SK-N-SH treated with all-trans-retinoic acid at 6 μM for 48 hours (cell line): ENCODE measurements at regions not wholly inside any gene's neighbourhood (a gene's known extent, or its start where the extent isn't known, plus 50 kb on each side); places are given as distances from the start of the nearest gene placed in this dataset.

Source experiments
- ATAC-seq: fragments of 200-7000 bp; cut with Tn5 transposase; 3 replicates; pipeline ENCODE4 v1.9.1; 2020; ENCODE audit warnings: mild to moderate bottlenecking, moderate library complexity
- ARNTL ChIP-seq: fragments of 450-650 bp; formaldehyde crosslinking; IDR thresholded peaks from 2 replicates; pipeline ENCODE4 v1.5.0; 2020; ENCODE audit warnings: low read depth, mild to moderate bottlenecking, moderate library complexity, borderline replicate concordance
- CSDC2 ChIP-seq: fragments of 250-450 bp; sonication (Bioruptor Pico); IDR thresholded peaks from 2 replicates; pipeline ENCODE4 v1.5.0; 2020; ENCODE audit warnings: mild to moderate bottlenecking, moderate library complexity
- ESRRG ChIP-seq: fragments of 250-450 bp; sonication (Bioruptor Pico); IDR thresholded peaks from 2 replicates; pipeline ENCODE4 v1.6.1; 2021; ENCODE audit warnings: mild to moderate bottlenecking
- GLIS3 ChIP-seq: fragments of 250-450 bp; sonication (Bioruptor Pico); IDR thresholded peaks from 2 replicates; pipeline ENCODE4 v1.5.0; 2020; ENCODE audit warnings: mild to moderate bottlenecking, moderate library complexity
- OSR1 ChIP-seq: fragments of 250-450 bp; sonication (Bioruptor Pico); IDR thresholded peaks from 2 replicates; pipeline ENCODE4 v1.8.0; 2022; ENCODE audit warnings: moderate library complexity, mild to moderate bottlenecking, inconsistent platforms
- RARB ChIP-seq: fragments of 250-450 bp; sonication (Bioruptor Pico); IDR thresholded peaks from 2 replicates; pipeline ENCODE4 v1.8.0; 2021; ENCODE audit warnings: mild to moderate bottlenecking, moderate library complexity
- SNAI2 ChIP-seq: fragments of 250-450 bp; sonication (Bioruptor Pico); IDR thresholded peaks from 2 replicates; pipeline ENCODE4 v1.5.0; 2020; ENCODE audit warnings: mild to moderate bottlenecking, moderate library complexity
- TCF4 ChIP-seq: fragments of 250-450 bp; sonication (Bioruptor Pico); IDR thresholded peaks from 2 replicates; pipeline ENCODE4 v1.8.0; 2021; ENCODE audit warnings: mild to moderate bottlenecking, moderate library complexity, borderline replicate concordance
- ZC3H10 ChIP-seq: fragments of 250-450 bp; sonication (Bioruptor Pico); IDR thresholded peaks from 2 replicates; pipeline ENCODE4 v1.5.1; 2021; ENCODE audit warnings: mild to moderate bottlenecking, moderate library complexity
- ZFP3 ChIP-seq: fragments of 250-450 bp; sonication (Bioruptor Pico); IDR thresholded peaks from 2 replicates; pipeline ENCODE4 v1.5.0; 2020; ENCODE audit warnings: mild to moderate bottlenecking, moderate library complexity
- ZFP30 ChIP-seq: fragments of 450-650 bp; formaldehyde crosslinking; IDR thresholded peaks from 2 replicates; pipeline ENCODE4 v1.5.0; 2022; ENCODE audit warnings: mild to moderate bottlenecking, moderate library complexity
- ZNF565 ChIP-seq: fragments of 450-650 bp; formaldehyde crosslinking; conservative IDR thresholded peaks from 2 replicates; pipeline ENCODE4 v1.5.0; 2020; ENCODE audit warnings: low read depth, mild to moderate bottlenecking, moderate library complexity
- ZNF70 ChIP-seq: fragments of 450-650 bp; formaldehyde crosslinking; IDR thresholded peaks from 2 replicates; pipeline ENCODE4 v1.5.0; 2020; ENCODE audit warnings: mild to moderate bottlenecking, moderate library complexity
- ZNF8 ChIP-seq: fragments of 450-650 bp; formaldehyde crosslinking; IDR thresholded peaks from 2 replicates; pipeline ENCODE4 v1.5.0; 2020; ENCODE audit warnings: mild to moderate bottlenecking, moderate library complexity
- TF ChIP-seq, protein P1 (sequence below): fragments of 250-450 bp; sonication (Bioruptor Pico); IDR thresholded peaks from 2 replicates; pipeline ENCODE4 v1.5.0; 2020; ENCODE audit warnings: mild to moderate bottlenecking, moderate library complexity
- TF ChIP-seq, protein P2 (sequence below): fragments of 250-450 bp; sonication (Bioruptor Pico); IDR thresholded peaks from 2 replicates; pipeline ENCODE4 v1.5.1; 2020; ENCODE audit warnings: low read depth, mild to moderate bottlenecking, moderate library complexity
- TF ChIP-seq, protein P3 (sequence below): fragments of 250-450 bp; sonication (Bioruptor Pico); IDR thresholded peaks from 2 replicates; pipeline ENCODE4 v1.8.0; 2021; ENCODE audit warnings: low read depth, mild to moderate bottlenecking, moderate library complexity, borderline replicate concordance
- TF ChIP-seq, protein P4 (sequence below): fragments of 250-450 bp; sonication (Bioruptor Pico); IDR thresholded peaks from 2 replicates; pipeline ENCODE4 v1.8.0; 2020; ENCODE audit warnings: mild to moderate bottlenecking, moderate library complexity, borderline replicate concordance

DNA sequence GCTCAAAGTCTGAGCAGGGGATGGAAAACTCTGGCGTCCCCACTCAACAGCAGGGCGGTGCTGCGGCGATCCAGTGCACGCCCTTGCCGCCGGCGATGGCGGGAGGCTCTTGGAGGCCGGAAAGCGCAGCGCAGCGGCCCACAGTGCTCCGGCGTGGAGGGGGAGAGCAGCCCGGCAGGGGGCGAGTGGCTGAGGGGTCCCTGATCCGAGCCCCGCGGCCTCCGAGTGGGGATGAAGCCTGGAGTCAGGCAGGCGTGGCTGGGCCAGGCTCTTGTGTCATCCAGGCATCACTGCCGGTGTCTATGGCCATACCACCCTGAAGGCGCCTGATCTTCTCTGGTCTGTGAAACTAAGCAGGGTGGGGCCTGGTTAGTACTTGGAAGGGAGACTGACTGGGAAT lies 183.1 kb downstream of the ALG10 start:
- no peak for ATAC-seq
- TF ChIP-seq TCF4 (CRISPR knock-in tag): no peak
- no peak for TF ChIP-seq RARB (CRISPR knock-in tag)
- no peak for TF ChIP-seq ZFP30 (CRISPR knock-in tag)
- TF ChIP-seq ESRRG (CRISPR knock-in tag): no peak
- TF ChIP-seq, protein P1, sequence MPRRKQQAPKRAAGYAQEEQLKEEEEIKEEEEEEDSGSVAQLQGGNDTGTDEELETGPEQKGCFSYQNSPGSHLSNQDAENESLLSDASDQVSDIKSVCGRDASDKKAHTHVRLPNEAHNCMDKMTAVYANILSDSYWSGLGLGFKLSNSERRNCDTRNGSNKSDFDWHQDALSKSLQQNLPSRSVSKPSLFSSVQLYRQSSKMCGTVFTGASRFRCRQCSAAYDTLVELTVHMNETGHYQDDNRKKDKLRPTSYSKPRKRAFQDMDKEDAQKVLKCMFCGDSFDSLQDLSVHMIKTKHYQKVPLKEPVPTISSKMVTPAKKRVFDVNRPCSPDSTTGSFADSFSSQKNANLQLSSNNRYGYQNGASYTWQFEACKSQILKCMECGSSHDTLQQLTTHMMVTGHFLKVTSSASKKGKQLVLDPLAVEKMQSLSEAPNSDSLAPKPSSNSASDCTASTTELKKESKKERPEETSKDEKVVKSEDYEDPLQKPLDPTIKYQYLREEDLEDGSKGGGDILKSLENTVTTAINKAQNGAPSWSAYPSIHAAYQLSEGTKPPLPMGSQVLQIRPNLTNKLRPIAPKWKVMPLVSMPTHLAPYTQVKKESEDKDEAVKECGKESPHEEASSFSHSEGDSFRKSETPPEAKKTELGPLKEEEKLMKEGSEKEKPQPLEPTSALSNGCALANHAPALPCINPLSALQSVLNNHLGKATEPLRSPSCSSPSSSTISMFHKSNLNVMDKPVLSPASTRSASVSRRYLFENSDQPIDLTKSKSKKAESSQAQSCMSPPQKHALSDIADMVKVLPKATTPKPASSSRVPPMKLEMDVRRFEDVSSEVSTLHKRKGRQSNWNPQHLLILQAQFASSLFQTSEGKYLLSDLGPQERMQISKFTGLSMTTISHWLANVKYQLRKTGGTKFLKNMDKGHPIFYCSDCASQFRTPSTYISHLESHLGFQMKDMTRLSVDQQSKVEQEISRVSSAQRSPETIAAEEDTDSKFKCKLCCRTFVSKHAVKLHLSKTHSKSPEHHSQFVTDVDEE (CRISPR knock-in tag): no peak
- no peak for TF ChIP-seq SNAI2 (CRISPR knock-in tag)
- TF ChIP-seq, protein P2, sequence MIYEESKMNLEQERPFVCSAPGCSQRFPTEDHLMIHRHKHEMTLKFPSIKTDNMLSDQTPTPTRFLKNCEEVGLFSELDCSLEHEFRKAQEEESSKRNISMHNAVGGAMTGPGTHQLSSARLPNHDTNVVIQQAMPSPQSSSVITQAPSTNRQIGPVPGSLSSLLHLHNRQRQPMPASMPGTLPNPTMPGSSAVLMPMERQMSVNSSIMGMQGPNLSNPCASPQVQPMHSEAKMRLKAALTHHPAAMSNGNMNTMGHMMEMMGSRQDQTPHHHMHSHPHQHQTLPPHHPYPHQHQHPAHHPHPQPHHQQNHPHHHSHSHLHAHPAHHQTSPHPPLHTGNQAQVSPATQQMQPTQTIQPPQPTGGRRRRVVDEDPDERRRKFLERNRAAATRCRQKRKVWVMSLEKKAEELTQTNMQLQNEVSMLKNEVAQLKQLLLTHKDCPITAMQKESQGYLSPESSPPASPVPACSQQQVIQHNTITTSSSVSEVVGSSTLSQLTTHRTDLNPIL (CRISPR knock-in tag): no peak

DNA sequence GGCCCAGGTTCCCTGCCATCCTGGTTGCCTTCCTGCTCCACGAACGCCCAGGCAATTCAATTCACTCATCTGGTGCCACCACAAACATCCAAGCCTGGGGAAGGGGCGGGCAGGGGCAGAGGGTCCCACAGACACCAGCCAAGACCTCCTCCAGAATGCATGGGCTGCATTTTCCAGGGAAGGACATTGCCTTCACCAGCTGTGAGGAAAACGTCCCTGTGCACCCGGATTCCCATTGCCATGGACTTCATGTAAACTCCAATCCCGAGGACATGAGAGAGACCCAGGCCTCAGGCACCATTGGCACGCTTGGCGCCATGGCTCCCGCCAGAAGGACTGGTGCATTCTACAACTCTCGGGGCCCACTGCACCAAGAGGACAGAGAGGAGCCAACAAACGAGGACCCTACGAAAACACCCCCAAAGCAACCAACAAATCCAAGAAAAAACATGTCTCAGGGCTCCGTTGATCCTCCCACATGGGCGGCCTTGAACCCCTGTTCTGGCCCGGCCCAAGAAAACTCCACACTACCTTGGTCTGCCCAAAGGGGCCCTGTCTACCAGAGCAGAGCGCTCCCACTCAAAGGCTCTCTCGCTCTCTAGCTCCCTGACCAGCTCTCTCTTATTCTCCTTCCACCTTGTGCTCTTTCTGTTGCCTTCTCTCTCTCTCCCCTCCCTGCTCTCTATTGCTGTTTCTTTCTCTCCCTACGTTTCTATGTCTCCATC lies 183.9 kb downstream of the ALG10 start:
- no peak for ATAC-seq
- TF ChIP-seq ZNF70 (CRISPR knock-in tag) (no peak), OSR1 (no peak), ZC3H10 (CRISPR knock-in tag) (no peak), ARNTL (CRISPR knock-in tag) (no peak), RARB (CRISPR knock-in tag) (no peak), ZFP3 (CRISPR knock-in tag) (no peak), GLIS3 (CRISPR knock-in tag) (no peak), ESRRG (CRISPR knock-in tag) (no peak), ZNF8 (CRISPR knock-in tag) (no peak), CSDC2 (no peak), SNAI2 (CRISPR knock-in tag) (no peak)
- TF ChIP-seq, protein P3, sequence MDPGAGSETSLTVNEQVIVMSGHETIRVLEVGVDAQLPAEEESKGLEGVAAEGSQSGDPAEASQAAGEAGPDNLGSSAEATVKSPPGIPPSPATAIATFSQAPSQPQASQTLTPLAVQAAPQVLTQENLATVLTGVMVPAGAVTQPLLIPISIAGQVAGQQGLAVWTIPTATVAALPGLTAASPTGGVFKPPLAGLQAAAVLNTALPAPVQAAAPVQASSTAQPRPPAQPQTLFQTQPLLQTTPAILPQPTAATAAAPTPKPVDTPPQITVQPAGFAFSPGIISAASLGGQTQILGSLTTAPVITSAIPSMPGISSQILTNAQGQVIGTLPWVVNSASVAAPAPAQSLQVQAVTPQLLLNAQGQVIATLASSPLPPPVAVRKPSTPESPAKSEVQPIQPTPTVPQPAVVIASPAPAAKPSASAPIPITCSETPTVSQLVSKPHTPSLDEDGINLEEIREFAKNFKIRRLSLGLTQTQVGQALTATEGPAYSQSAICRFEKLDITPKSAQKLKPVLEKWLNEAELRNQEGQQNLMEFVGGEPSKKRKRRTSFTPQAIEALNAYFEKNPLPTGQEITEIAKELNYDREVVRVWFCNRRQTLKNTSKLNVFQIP (CRISPR knock-in tag): no peak
- TF ChIP-seq, protein P2 (CRISPR knock-in tag): no peak
- TF ChIP-seq, protein P4, sequence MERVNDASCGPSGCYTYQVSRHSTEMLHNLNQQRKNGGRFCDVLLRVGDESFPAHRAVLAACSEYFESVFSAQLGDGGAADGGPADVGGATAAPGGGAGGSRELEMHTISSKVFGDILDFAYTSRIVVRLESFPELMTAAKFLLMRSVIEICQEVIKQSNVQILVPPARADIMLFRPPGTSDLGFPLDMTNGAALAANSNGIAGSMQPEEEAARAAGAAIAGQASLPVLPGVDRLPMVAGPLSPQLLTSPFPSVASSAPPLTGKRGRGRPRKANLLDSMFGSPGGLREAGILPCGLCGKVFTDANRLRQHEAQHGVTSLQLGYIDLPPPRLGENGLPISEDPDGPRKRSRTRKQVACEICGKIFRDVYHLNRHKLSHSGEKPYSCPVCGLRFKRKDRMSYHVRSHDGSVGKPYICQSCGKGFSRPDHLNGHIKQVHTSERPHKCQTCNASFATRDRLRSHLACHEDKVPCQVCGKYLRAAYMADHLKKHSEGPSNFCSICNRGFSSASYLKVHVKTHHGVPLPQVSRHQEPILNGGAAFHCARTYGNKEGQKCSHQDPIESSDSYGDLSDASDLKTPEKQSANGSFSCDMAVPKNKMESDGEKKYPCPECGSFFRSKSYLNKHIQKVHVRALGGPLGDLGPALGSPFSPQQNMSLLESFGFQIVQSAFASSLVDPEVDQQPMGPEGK (CRISPR knock-in tag): no peak

DNA sequence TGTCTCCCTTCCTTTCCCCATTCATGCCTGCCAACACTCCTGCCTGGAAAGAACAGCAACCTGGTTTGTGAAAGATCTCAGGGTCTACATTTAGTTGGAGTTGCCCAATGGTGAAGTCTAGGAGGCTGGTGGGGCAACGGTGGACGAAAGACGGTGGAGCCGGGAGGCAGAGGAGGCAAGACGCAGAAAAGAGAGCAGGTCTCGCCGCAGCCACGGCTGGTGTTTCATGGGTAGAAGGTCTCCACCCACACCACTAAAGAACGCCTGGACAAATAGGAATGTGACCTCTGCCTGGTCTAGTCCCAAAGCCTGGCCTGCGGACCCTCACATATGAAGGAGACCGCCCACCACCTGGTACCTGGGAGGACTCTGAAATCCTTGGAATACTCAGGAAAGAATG lies 185.6 kb downstream of the ALG10 start:
- no peak for ATAC-seq
- no peak for TF ChIP-seq ZNF565 (CRISPR knock-in tag)
- TF ChIP-seq, protein P2 (CRISPR knock-in tag): no peak
- TF ChIP-seq SNAI2 (CRISPR knock-in tag): no peak
- TF ChIP-seq, all 23 proteins: peak for 0
